SH-SY5Y (cell line): ENCODE measurements at regions not wholly inside any gene's neighbourhood (a gene's known extent, or its start where the extent isn't known, plus 50 kb on each side); places are given as distances from the start of the nearest gene placed in this dataset.

Source experiments
- GATA2 ChIP-seq: IDR thresholded peaks from 2 replicates; pipeline ENCODE4 v1.6.1; 2011; ENCODE audit warnings: mild to moderate bottlenecking, low read depth, low read length
- GATA3 ChIP-seq: IDR thresholded peaks from 2 replicates; pipeline ENCODE4 v1.6.1; 2011; ENCODE audit warnings: low read depth, mild to moderate bottlenecking, low read length, moderate library complexity

- TF ChIP-seq GATA3 = no peak
- no peak for TF ChIP-seq GATA2
Measured at GRCh38 chr14:98382662-98383061, 889.3 kb downstream of the BCL11B start.

- TF ChIP-seq GATA3 (no peak), GATA2 (no peak)
Measured at GRCh38 chr14:98385851-98386250, 886.1 kb downstream of the BCL11B start.

- TF ChIP-seq GATA2 (no peak), GATA3 (no peak)
Measured at GRCh38 chr14:98391061-98391460, 880.9 kb downstream of the BCL11B start.

GRCh38 chr14:98393527-98393926 lies 878.5 kb downstream of the BCL11B start:
- TF ChIP-seq GATA2 = no peak

GRCh38 chr14:98404811-98405210 lies 867.2 kb downstream of the BCL11B start:
- TF ChIP-seq GATA3 = no peak
- TF ChIP-seq GATA2 = peak; percentile 27; the same call in 1 of the 2 replicates

- TF ChIP-seq GATA2 = no peak
- no peak for TF ChIP-seq GATA3
Measured at GRCh38 chr14:98408024-98408555, 863.9 kb downstream of the BCL11B start.

- TF ChIP-seq GATA3 (no peak), GATA2 (no peak)
Measured at GRCh38 chr14:98408713-98409112, 863.3 kb downstream of the BCL11B start.

- no peak for TF ChIP-seq GATA3
- TF ChIP-seq GATA2 = no peak
Measured at GRCh38 chr14:98411154-98411553, 860.8 kb downstream of the BCL11B start.

- TF ChIP-seq GATA3 (no peak), GATA2 (no peak)
Measured at GRCh38 chr14:98412431-98412830, 859.6 kb downstream of the BCL11B start.

GRCh38 chr14:98415766-98416165 lies 856.2 kb downstream of the BCL11B start:
- TF ChIP-seq GATA3 = no peak
- TF ChIP-seq GATA2 = no peak

GRCh38 chr14:98417001-98417400 lies 855.0 kb downstream of the BCL11B start:
- TF ChIP-seq GATA3 (no peak), GATA2 (no peak)

- TF ChIP-seq GATA3 = no peak
- TF ChIP-seq GATA2 = no peak
Measured at GRCh38 chr14:98428483-98428994, 843.5 kb downstream of the BCL11B start.

GRCh38 chr14:98433436-98433835 lies 838.6 kb downstream of the BCL11B start:
- TF ChIP-seq GATA2 = no peak

- no peak for TF ChIP-seq GATA2
- TF ChIP-seq GATA3 = no peak
Measured at GRCh38 chr14:98437113-98437512, 834.9 kb downstream of the BCL11B start.

GRCh38 chr14:98444077-98444476 lies 827.9 kb downstream of the BCL11B start:
- TF ChIP-seq GATA3 (no peak), GATA2 (no peak)

- TF ChIP-seq GATA3 (no peak), GATA2 (no peak)
Measured at GRCh38 chr14:98445718-98446117, 826.3 kb downstream of the BCL11B start.

GRCh38 chr14:98446508-98446907 lies 825.5 kb downstream of the BCL11B start:
- TF ChIP-seq GATA3 = no peak
- no peak for TF ChIP-seq GATA2
